ENCODE measurements at regions not wholly inside any gene's neighbourhood (a gene's known extent, or its start where the extent isn't known, plus 50 kb on each side); places are given as distances from the start of the nearest gene placed in this dataset.

- no peak for TF ChIP-seq CTCF (IDR thresholded peaks at IDR 0.05)
- Histone ChIP-seq H3K36me3 (no peaks in the 10 kb centered on the region), H3K27me3 (peaks cover 0 to 10% (median 0%) of the 10 kb centered on the region in 7 donors), H3K4me1 (no peaks in the 10 kb centered on the region), H3K9me3 (no peaks in the 10 kb centered on the region), H3K27ac (no peak overlapping the region), H3K4me3 (no peak overlapping the region)
- 75 to 77% methylated on average over 4 of the region's 4 CpGs for WGBS, 2 donors
- ATAC-seq, result no peak
- intact Hi-C loops (cut with DNase I), result no loop called here
- DNase-seq, result no peak
These were observed 185.8 kb downstream of the SNX10 start for GRCh38 chr7:26477381-26477990.

- WGBS, 2 donors, result 85 to 87% methylated on average over 4 of the region's 4 CpGs
- H3K4me3 ChIP-seq, result no peak overlapping the region
- DNase-seq, result no peak
- H3K9me3 ChIP-seq, result peaks cover 0 to 1% (median 0%) of the 10 kb centered on the region in 11 donors
- H3K36me3 ChIP-seq, result no peaks in the 10 kb centered on the region
- peaks cover 0 to 10% (median 0%) of the 10 kb centered on the region in 7 donors for H3K27me3 ChIP-seq
- intact Hi-C loops (cut with DNase I), result no loop called here
- TF ChIP-seq CTCF (IDR thresholded peaks at IDR 0.05), result no peak
- no peak for ATAC-seq
- no peaks in the 10 kb centered on the region for H3K4me1 ChIP-seq
- no peak overlapping the region for H3K27ac ChIP-seq
These were observed 186.9 kb downstream of the SNX10 start for GRCh38 chr7:26478550-26478949.

GRCh38 chr7:26479581-26479980, 187.9 kb downstream of the SNX10 start:
- TF ChIP-seq CTCF (IDR thresholded peaks at IDR 0.05), result no peak
- intact Hi-C loops (cut with DNase I), result no loop called here
- H3K9me3 ChIP-seq, result peaks cover 0 to 1% (median 0%) of the 10 kb centered on the region in 11 donors
- H3K27me3 ChIP-seq, result peaks cover 0 to 10% (median 0%) of the 10 kb centered on the region in 7 donors
- H3K27ac ChIP-seq, result no peak overlapping the region
- no peaks in the 10 kb centered on the region for H3K4me1 ChIP-seq
- H3K36me3 ChIP-seq, result no peaks in the 10 kb centered on the region
- no peak for ATAC-seq
- no peak overlapping the region for H3K4me3 ChIP-seq
- 79 to 82% methylated on average over 3 of the region's 3 CpGs for WGBS, 2 donors
- DNase-seq, result no peak

- no peak for DNase-seq
- WGBS, 2 donors, result 67 to 70% methylated on average over 9 of the region's 9 CpGs
- Histone ChIP-seq H3K27ac (no peak overlapping the region), H3K36me3 (no peaks in the 10 kb centered on the region), H3K4me3 (no peak overlapping the region), H3K4me1 (no peaks in the 10 kb centered on the region), H3K27me3 (peaks cover 0 to 10% (median 0%) of the 10 kb centered on the region in 7 donors), H3K9me3 (peaks cover 0 to 1% (median 0%) of the 10 kb centered on the region in 11 donors)
- TF ChIP-seq CTCF (IDR thresholded peaks at IDR 0.05), result no peak
- ATAC-seq, result no peak
- intact Hi-C loops (cut with DNase I), result no loop called here
These were observed 188.5 kb downstream of the SNX10 start for GRCh38 chr7:26480156-26480555.

All from heart right ventricle (tissue), 16 donors.